ENCODE measurements at regions not wholly inside any gene's neighbourhood (a gene's known extent, or its start where the extent isn't known, plus 50 kb on each side); places are given as distances from the start of the nearest gene placed in this dataset.

DNA sequence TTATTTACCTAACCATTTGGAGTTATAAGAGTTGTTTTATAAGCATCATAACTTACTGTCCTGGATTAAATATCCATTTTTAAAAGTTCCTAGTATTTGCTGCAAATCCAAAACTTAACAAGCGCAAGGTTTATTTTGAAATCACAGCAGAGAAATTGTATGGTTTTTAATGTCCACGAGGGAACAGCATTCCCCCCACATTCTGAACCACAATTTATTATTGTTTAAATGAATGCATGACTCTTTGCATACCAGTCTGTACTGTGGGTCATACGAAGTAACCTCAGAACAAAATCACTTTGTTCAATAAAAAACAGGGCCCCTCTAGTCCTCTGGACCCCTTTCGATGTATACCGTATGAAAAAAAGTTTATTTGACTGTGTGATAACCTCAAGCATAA, 75.9 kb downstream of the DACT1 start:
- TF ChIP-seq GATA2 (IDR thresholded peaks at IDR 0.05; ENCODE audit: low read depth, low read length), result no peak
- TF ChIP-seq GATA3 (IDR thresholded peaks at IDR 0.05; ENCODE audit: low read depth, low read length), result no peak
